Fibroblast of lung (primary cell): ENCODE measurements at regions not wholly inside any gene's neighbourhood (a gene's known extent, or its start where the extent isn't known, plus 50 kb on each side); places are given as distances from the start of the nearest gene placed in this dataset.

Experiments used
- DNase-seq, 2 donors: peaks; one replicate each; pipeline versions ENCODE4 v3.0.0 to v3.0.0-alpha.2; 2010; ENCODE audit warnings: low read depth in 2 of 2
- H2AFZ ChIP-seq: 2 replicates; pipeline ENCODE4 v1.5.1; 2012; ENCODE audit warnings: low read length, control low read depth, inconsistent platforms
- H3K27ac ChIP-seq: 2 replicates; pipeline ENCODE4 v1.5.1; 2011; ENCODE audit warnings: low read length, control low read depth; ENCODE audit not compliant: insufficient read depth
- H3K27me3 ChIP-seq: 2 replicates; pipeline ENCODE4 v1.5.1; 2011; ENCODE audit warnings: mild to moderate bottlenecking, low read length; ENCODE audit not compliant: control insufficient read depth, insufficient read depth
- H3K36me3 ChIP-seq: 2 replicates; pipeline ENCODE4 v1.5.1; 2011; ENCODE audit warnings: low read length; ENCODE audit not compliant: control insufficient read depth, insufficient read depth
- H3K4me1 ChIP-seq: 2 replicates; pipeline ENCODE4 v1.5.1; 2011; ENCODE audit warnings: low read length; ENCODE audit not compliant: control insufficient read depth, insufficient read depth; ENCODE audit errors: extremely low read depth
- H3K4me2 ChIP-seq: 2 replicates; pipeline ENCODE4 v1.5.1; 2011; ENCODE audit warnings: low read length, control low read depth; ENCODE audit not compliant: insufficient read depth; ENCODE audit errors: extremely low read depth
- H3K4me3 ChIP-seq, 4 experiments: fragments of 200-600 bp in 1 of 4; sonication (generic) in 1 of 4; replicated peaks in 1 of 4; 2 replicates each; pipeline ENCODE4 v1.5.1; 2011 to 2016; ENCODE audit warnings: low read length in 4 of 4, low read depth in 3 of 4, mild to moderate bottlenecking in 3 of 4, control low read depth in 2 of 4, inconsistent platforms in 1 of 4, mixed read lengths in 1 of 4; ENCODE audit not compliant: insufficient read depth in 1 of 4; ENCODE audit errors: control extremely low read depth in 1 of 4
- H3K79me2 ChIP-seq: 2 replicates; pipeline ENCODE4 v1.5.1; 2012; ENCODE audit warnings: mild to moderate bottlenecking, low read length, inconsistent platforms; ENCODE audit not compliant: control insufficient read depth, insufficient read depth
- H3K9ac ChIP-seq: 2 replicates; pipeline ENCODE4 v1.5.1; 2011; ENCODE audit warnings: mild to moderate bottlenecking, low read length, control low read depth; ENCODE audit not compliant: insufficient read depth
- H3K9me3 ChIP-seq: 2 replicates; pipeline ENCODE4 v1.5.1; 2012; ENCODE audit warnings: low read depth, low read length; ENCODE audit not compliant: control insufficient read depth, insufficient read depth
- H4K20me1 ChIP-seq: 2 replicates; pipeline ENCODE4 v1.5.1; 2011; ENCODE audit warnings: low read length; ENCODE audit not compliant: control insufficient read depth, insufficient read depth; ENCODE audit errors: extremely low read depth
- EZH2 ChIP-seq: IDR thresholded peaks from 2 replicates; pipeline ENCODE4 v1.5.1; 2012; ENCODE audit warnings: low read length, control low read depth, mild to moderate bottlenecking; ENCODE audit errors: missing control alignments
- TF ChIP-seq, protein P1 (sequence below), 2 donors: IDR thresholded peaks in 1 of 2; conservative IDR thresholded peaks in 1 of 2; 1 replicate in 1 of 2; 2 replicates in 1 of 2; pipeline ENCODE4 v1.5.1; 2011 to 2012; ENCODE audit warnings: low read length in 2 of 2, control low read depth in 1 of 2, inconsistent platforms in 1 of 2, low read depth in 1 of 2, mild to moderate bottlenecking in 1 of 2

DNA sequence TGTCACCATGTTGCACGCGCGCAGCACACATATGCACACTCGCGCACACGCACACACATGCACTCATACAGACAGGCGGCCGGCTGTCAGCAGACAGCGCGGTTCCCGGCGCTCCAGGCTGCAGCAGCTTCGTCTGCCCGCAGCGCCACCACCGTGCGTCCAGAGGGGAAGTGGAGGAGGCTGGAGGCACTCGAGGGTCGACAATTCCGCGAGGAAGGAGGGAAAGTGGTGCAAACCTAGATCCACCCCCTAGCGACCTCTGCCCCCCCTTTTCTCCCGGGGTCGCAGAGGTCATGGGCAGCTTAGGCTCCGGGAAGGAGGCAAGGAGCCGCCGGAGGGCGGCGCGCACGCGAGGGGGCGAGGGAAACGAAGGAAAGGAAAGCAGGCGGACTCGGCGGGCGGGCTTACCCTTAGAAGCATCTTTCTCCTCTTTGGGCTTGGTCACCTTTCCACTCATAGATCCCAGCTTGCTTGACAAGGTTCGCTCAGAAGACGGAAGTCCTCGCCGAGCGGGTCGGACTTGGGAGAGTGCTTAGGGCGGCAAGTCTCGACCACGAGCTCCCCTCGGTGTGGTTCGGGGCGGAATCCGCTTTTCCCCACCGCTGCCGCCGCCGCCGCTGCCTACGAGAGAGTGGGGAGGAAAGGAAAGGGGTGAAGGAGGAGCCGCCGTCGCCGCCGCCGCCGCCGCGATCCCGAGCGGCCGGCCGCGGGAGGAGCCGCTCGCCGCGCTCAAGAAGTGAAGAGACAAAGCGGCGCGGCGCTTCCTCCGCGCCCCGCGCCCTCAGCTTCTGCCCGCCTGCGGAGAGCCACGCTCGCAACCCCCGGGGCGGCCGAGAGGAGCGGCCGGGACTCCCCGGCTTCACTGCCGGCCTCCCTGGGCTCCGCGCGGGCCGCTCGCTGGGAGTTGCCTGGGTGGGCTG, 326.6 kb upstream of the F9 start:
- no peaks in the 10 kb centered on the region for H4K20me1 ChIP-seq
- peak overlapping the region; percentile 23 for H2AFZ ChIP-seq
- no peaks in the 10 kb centered on the region for H3K9me3 ChIP-seq
- no peaks in the 10 kb centered on the region for H3K27me3 ChIP-seq
- no peaks in the 10 kb centered on the region for H3K36me3 ChIP-seq
- H3K9ac ChIP-seq, result peak overlapping the region; percentile 23
- no peaks in the 10 kb centered on the region for H3K4me1 ChIP-seq
- H3K79me2 ChIP-seq, result no peaks in the 10 kb centered on the region
- no peak overlapping the region for H3K27ac ChIP-seq
- peak overlapping the region; percentile 51 for H3K4me2 ChIP-seq
- peak overlapping the region; percentile 31 to 54 (median 40) for H3K4me3 ChIP-seq
- DNase-seq, result peak in 1 of 2 donors; percentile 37
- TF ChIP-seq EZH2, result no peak
- TF ChIP-seq, protein P1, sequence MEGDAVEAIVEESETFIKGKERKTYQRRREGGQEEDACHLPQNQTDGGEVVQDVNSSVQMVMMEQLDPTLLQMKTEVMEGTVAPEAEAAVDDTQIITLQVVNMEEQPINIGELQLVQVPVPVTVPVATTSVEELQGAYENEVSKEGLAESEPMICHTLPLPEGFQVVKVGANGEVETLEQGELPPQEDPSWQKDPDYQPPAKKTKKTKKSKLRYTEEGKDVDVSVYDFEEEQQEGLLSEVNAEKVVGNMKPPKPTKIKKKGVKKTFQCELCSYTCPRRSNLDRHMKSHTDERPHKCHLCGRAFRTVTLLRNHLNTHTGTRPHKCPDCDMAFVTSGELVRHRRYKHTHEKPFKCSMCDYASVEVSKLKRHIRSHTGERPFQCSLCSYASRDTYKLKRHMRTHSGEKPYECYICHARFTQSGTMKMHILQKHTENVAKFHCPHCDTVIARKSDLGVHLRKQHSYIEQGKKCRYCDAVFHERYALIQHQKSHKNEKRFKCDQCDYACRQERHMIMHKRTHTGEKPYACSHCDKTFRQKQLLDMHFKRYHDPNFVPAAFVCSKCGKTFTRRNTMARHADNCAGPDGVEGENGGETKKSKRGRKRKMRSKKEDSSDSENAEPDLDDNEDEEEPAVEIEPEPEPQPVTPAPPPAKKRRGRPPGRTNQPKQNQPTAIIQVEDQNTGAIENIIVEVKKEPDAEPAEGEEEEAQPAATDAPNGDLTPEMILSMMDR (conservative IDR thresholded peaks at IDR 0.05 in 1 of 2, IDR thresholded peaks at IDR 0.05 in 1 of 2; ENCODE audit: low read depth in 1 of 2, low read length in 2 of 2), result no peak

- no peak for DNase-seq
- no peak overlapping the region for H3K4me2 ChIP-seq
- no peak overlapping the region for H2AFZ ChIP-seq
- no peak overlapping the region for H3K9ac ChIP-seq
- TF ChIP-seq, protein P1 (conservative IDR thresholded peaks at IDR 0.05 in 1 of 2, IDR thresholded peaks at IDR 0.05 in 1 of 2; ENCODE audit: low read depth in 1 of 2, low read length in 2 of 2), result no peak
- TF ChIP-seq EZH2, result no peak
- H3K79me2 ChIP-seq, result no peaks in the 10 kb centered on the region
- no peaks in the 10 kb centered on the region for H3K36me3 ChIP-seq
- H3K27me3 ChIP-seq, result no peaks in the 10 kb centered on the region
- no peaks in the 10 kb centered on the region for H3K4me1 ChIP-seq
- no peaks in the 10 kb centered on the region for H3K9me3 ChIP-seq
- no peaks in the 10 kb centered on the region for H4K20me1 ChIP-seq
- H3K4me3 ChIP-seq, result no peak overlapping the region
- no peak overlapping the region for H3K27ac ChIP-seq
These were observed 327.7 kb upstream of the F9 start for GRCh38 chrX:139202742-139203420.

GRCh38 chrX:139201924-139202323, 328.6 kb upstream of the F9 start:
- Histone ChIP-seq H2AFZ (no peak overlapping the region), H3K79me2 (no peaks in the 10 kb centered on the region), H3K4me1 (no peaks in the 10 kb centered on the region), H4K20me1 (no peaks in the 10 kb centered on the region), H3K9ac (no peak overlapping the region), H3K27me3 (no peaks in the 10 kb centered on the region), H3K9me3 (no peaks in the 10 kb centered on the region), H3K4me3 (no peak overlapping the region), H3K36me3 (no peaks in the 10 kb centered on the region), H3K27ac (no peak overlapping the region), H3K4me2 (no peak overlapping the region)
- DNase-seq, result peak in 1 of 2 donors; percentile 25
- TF ChIP-seq, protein P1 (conservative IDR thresholded peaks at IDR 0.05 in 1 of 2, IDR thresholded peaks at IDR 0.05 in 1 of 2; ENCODE audit: low read depth in 1 of 2, low read length in 2 of 2), result no peak
- TF ChIP-seq EZH2, result no peak
